ENCODE measurements at regions not wholly inside any gene's neighbourhood (a gene's known extent, or its start where the extent isn't known, plus 50 kb on each side); places are given as distances from the start of the nearest gene placed in this dataset.

GRCh38 chrX:1074172-1074571 is 138.3 kb downstream of the CRLF2 start:
- no peak for ATAC-seq
- Histone ChIP-seq H3K79me2 (ENCODE audit: control insufficient read depth, insufficient read depth, low read length) (no peaks in the 10 kb centered on the region), H3K9me3 (replicated peaks; ENCODE audit: control insufficient read depth, insufficient read depth, low read depth, low read length) (no peaks in the 10 kb centered on the region), H3K9me1 (ENCODE audit: control insufficient read depth, insufficient read depth, low read length) (no peaks in the 10 kb centered on the region), H3K4me3 (no peak overlapping the region), H4K20me1 (replicated peaks; ENCODE audit: control insufficient read depth, insufficient read depth, low read length) (no peaks in the 10 kb centered on the region), H3K4me2 (ENCODE audit: insufficient read depth, low read length) (no peak overlapping the region), H3K36me3 (ENCODE audit: control insufficient read depth, insufficient read depth, low read length) (no peaks in the 10 kb centered on the region), H3K27ac (ENCODE audit: extremely low read depth, low read depth, low read length) (no peak overlapping the region), H3K9ac (ENCODE audit: insufficient read depth in 1 of 2, low read depth in 2 of 2, low read length in 2 of 2) (no peak overlapping the region), H3K4me1 (replicated peaks in 1 of 2; ENCODE audit: control insufficient read depth in 2 of 2, insufficient read depth in 2 of 2, low read length in 2 of 2) (no peaks in the 10 kb centered on the region), H3K27me3 (ENCODE audit: control insufficient read depth in 2 of 2, insufficient read depth in 2 of 2, low read length in 2 of 2) (peaks cover 0 to 11% of the 10 kb centered on the region in 2 experiments; a peak in 1 of 5 replicates), H2AFZ (ENCODE audit: low read depth, low read length) (no peak overlapping the region)
- CTCF ChIA-PET (ENCODE audit: low intra/inter-chr PET ratio): no interaction called here
- no TSS peak for BruUV-seq (replicated peaks)
- POLR2A ChIA-PET: no interaction called here
- WGBS (ENCODE audit: insufficient coverage, low coverage, missing lambda C conversion rate): 3% methylated on average over 3 of the region's 3 CpGs
- intact Hi-C loops (cut with micrococcal nuclease): no loop called here
- DNase-seq (ENCODE audit: extremely low read depth in 1 of 4, low spot score in 3 of 4): no peak
- no peak for FAIRE-seq
- in situ Hi-C loops (cut with MboI): no loop called here
- TF ChIP-seq ZNF263 (CRISPR knock-in tag; IDR thresholded peaks at IDR 0.05; ENCODE audit: borderline replicate concordance) (no peak), NFIC (IDR thresholded peaks at IDR 0.05) (no peak), FOXM1 (IDR thresholded peaks at IDR 0.05; ENCODE audit: low read depth) (no peak), FOXM1 (CRISPR knock-in tag; IDR thresholded peaks at IDR 0.05; ENCODE audit: low read depth) (no peak), HMG20A (CRISPR knock-in tag; conservative IDR thresholded peaks at IDR 0.05) (no peak), ZNF277 (CRISPR knock-in tag; IDR thresholded peaks at IDR 0.05; ENCODE audit: borderline replicate concordance) (no peak), ZBTB5 (IDR thresholded peaks at IDR 0.05) (no peak), RBM39 (optimal IDR thresholded peaks at IDR 0.05; ENCODE audit: low read depth, low read length) (no peak), ZNF445 (CRISPR knock-in tag; IDR thresholded peaks at IDR 0.05; ENCODE audit: low read depth) (no peak), FOSL1 (tag; conservative IDR thresholded peaks at IDR 0.05) (no peak), EP300 (IDR thresholded peaks at IDR 0.05; ENCODE audit: low read length) (no peak), ZKSCAN8 (CRISPR knock-in tag; IDR thresholded peaks at IDR 0.05) (no peak), ARID4B (CRISPR knock-in tag; IDR thresholded peaks at IDR 0.05) (no peak), E4F1 (CRISPR knock-in tag; IDR thresholded peaks at IDR 0.05; ENCODE audit: borderline replicate concordance) (no peak)
